HepG2 (cell line): ENCODE measurements at regions not wholly inside any gene's neighbourhood (a gene's known extent, or its start where the extent isn't known, plus 50 kb on each side); places are given as distances from the start of the nearest gene placed in this dataset.

Experiments
- ATAC-seq: fragments of 200-7000 bp; cut with Tn5 transposase; 3 replicates; pipeline ENCODE4 v1.9.1; 2020; ENCODE audit warnings: mild to moderate bottlenecking, moderate library complexity
- BruUV-seq: library from RNA; stranded (reverse); fragments of 400-500 nt; replicated peaks from 2 replicates; lab custom pipeline; 2021; lab: Mats Ljungman, UMichigan
- CTCF ChIA-PET: fragments of 300-600 bp; formaldehyde crosslinking; extraction: SDS; loops from one replicate; lab custom pipeline; 2021; ENCODE audit warnings: low total read pairs, inconsistent platforms, low intra/inter-chr PET ratio; lab: Yijun Ruan, JAX
- POLR2A ChIA-PET: fragments of 350-600 bp; sonication (Branson Sonifier 250); formaldehyde crosslinking; loops from one replicate; lab custom pipeline; 2020; ENCODE audit warnings: antibody characterized with exemption, inconsistent platforms; lab: Yijun Ruan, JAX
- DNase-seq: peaks from one replicate; pipeline ENCODE4 v3.0.0-alpha.2; 2015; ENCODE audit warnings: low spot score
- FAIRE-seq: peaks from 3 replicates; lab custom pipeline; 2011; peaks lifted over from hg19 to GRCh38; lab: Jason Lieb, UNC
- H2AFZ ChIP-seq: one replicate; pipeline ENCODE4 v1.6.1; 2011; ENCODE audit warnings: low read length, inconsistent platforms
- H3K27ac ChIP-seq: fragments of 300-600 bp; 3 replicates; pipeline ENCODE4 v1.8.0; 2011; ENCODE audit warnings: mixed run types, mild to moderate bottlenecking, mixed read lengths, low read length, inconsistent platforms; ENCODE audit not compliant: insufficient read depth; ENCODE audit errors: extremely low read length
- H3K27me3 ChIP-seq, 2 experiments: fragments of 200-600 bp in 1 of 2; 2 replicates in 1 of 2; 3 replicates in 1 of 2; pipeline versions ENCODE4 v1.6.0 to v1.8.0; 2011; ENCODE audit warnings: low read length in 2 of 2, mild to moderate bottlenecking in 2 of 2, moderate library complexity in 2 of 2, inconsistent platforms in 1 of 2; ENCODE audit not compliant: insufficient read depth in 2 of 2, control insufficient read depth in 1 of 2
- H3K36me3 ChIP-seq, 2 experiments: fragments of 200-600 bp in 1 of 2; replicated peaks in 1 of 2; 2 replicates in 1 of 2; 3 replicates in 1 of 2; pipeline versions ENCODE4 v1.5.1 to v1.8.0; 2011; ENCODE audit warnings: low read length in 2 of 2, inconsistent platforms in 1 of 2; ENCODE audit not compliant: insufficient read depth in 2 of 2, control insufficient read depth in 1 of 2
- H3K4me1 ChIP-seq: 2 replicates; pipeline ENCODE4 v1.5.1; 2012; ENCODE audit warnings: low read length, inconsistent platforms; ENCODE audit not compliant: insufficient read depth
- H3K4me2 ChIP-seq: 2 replicates; pipeline ENCODE4 v1.6.0; 2011; ENCODE audit warnings: low read depth, low read length, inconsistent platforms
- H3K4me3 ChIP-seq, 3 experiments: fragments of 200-600 bp in 1 of 3; sonication (generic), shearing (Covaris generic) in 1 of 3; replicated peaks in 1 of 3; 2 replicates each; pipeline ENCODE4 v1.5.1; 2011 to 2016; ENCODE audit warnings: low read length in 3 of 3, inconsistent platforms in 2 of 3, low read depth in 2 of 3, mild to moderate bottlenecking in 2 of 3, control low read depth in 1 of 3, mixed read lengths in 1 of 3; ENCODE audit not compliant: insufficient read depth in 1 of 3
- H3K79me2 ChIP-seq: one replicate; pipeline ENCODE4 v1.6.1; 2011; ENCODE audit warnings: low read length, inconsistent platforms; ENCODE audit not compliant: insufficient read depth
- H3K9ac ChIP-seq: 2 replicates; pipeline ENCODE4 v1.6.0; 2011; ENCODE audit warnings: mild to moderate bottlenecking, low read depth, low read length, inconsistent platforms; ENCODE audit not compliant: insufficient read depth
- H3K9me3 ChIP-seq: 2 replicates; pipeline ENCODE4 v1.5.1; 2012; ENCODE audit warnings: mild to moderate bottlenecking, low read length
- H4K20me1 ChIP-seq: 2 replicates; pipeline ENCODE4 v1.6.0; 2011; ENCODE audit warnings: inconsistent platforms, mild to moderate bottlenecking, low read length, moderate library complexity; ENCODE audit not compliant: insufficient read depth
- CREM ChIP-seq, 2 experiments: sonication (generic) in 1 of 2; formaldehyde crosslinking in 1 of 2; IDR thresholded peaks; 2 replicates each; pipeline versions ENCODE4 v1.4.0 to v1.6.1; 2016 to 2020; ENCODE audit warnings: antibody characterized with exemption in 1 of 2, mild to moderate bottlenecking in 1 of 2, missing genetic modification reagents in 1 of 2
- GRHL1 ChIP-seq: sonication (generic); formaldehyde crosslinking; conservative IDR thresholded peaks from 2 replicates; pipeline ENCODE4 v1.8.0; 2022; ENCODE audit warnings: missing genetic modification reagents
- HNRNPH1 ChIP-seq: fragments of 200-400 bp; formaldehyde crosslinking; optimal IDR thresholded peaks from 2 replicates; pipeline ENCODE3; 2017; ENCODE audit warnings: mild to moderate bottlenecking, low read depth, low read length
- MAFF ChIP-seq: IDR thresholded peaks from 2 replicates; pipeline ENCODE4 v1.6.1; 2011; ENCODE audit warnings: low read depth, low read length, improper control_type of control experiment
- MAFK ChIP-seq, 2 experiments: IDR thresholded peaks in 1 of 2; conservative IDR thresholded peaks in 1 of 2; 2 replicates each; pipeline ENCODE4 v1.6.1; 2011; ENCODE audit warnings: improper control_type of control experiment in 2 of 2, low read length in 2 of 2
- RARA ChIP-seq: IDR thresholded peaks from 2 replicates; pipeline ENCODE4 v1.6.1; 2016; ENCODE audit warnings: missing genetic modification reagents, missing compliant biosample characterization
- SRSF4 ChIP-seq: fragments of 200-400 bp; formaldehyde crosslinking; IDR thresholded peaks from one replicate; pipeline ENCODE4 v1.6.1; 2018; ENCODE audit warnings: mild to moderate bottlenecking, low read depth, low read length, moderate library complexity; ENCODE audit not compliant: poor library complexity, severe bottlenecking
- TFAP4 ChIP-seq: sonication (generic); IDR thresholded peaks from 2 replicates; pipeline ENCODE4 v1.6.1; 2016; ENCODE audit warnings: low read depth, borderline replicate concordance
- ZBTB3 ChIP-seq: sonication (generic); formaldehyde crosslinking; IDR thresholded peaks from 2 replicates; pipeline ENCODE4 v1.4.0; 2020; ENCODE audit warnings: low read depth, mild to moderate bottlenecking, moderate library complexity, missing genetic modification reagents, borderline replicate concordance
- ZNF326 ChIP-seq: sonication (generic); formaldehyde crosslinking; IDR thresholded peaks from 2 replicates; pipeline ENCODE4 v1.4.0; 2020; ENCODE audit warnings: missing genetic modification reagents, borderline replicate concordance
- ZNF775 ChIP-seq: sonication (generic); formaldehyde crosslinking; IDR thresholded peaks from 2 replicates; pipeline ENCODE4 v1.4.0; 2020; ENCODE audit warnings: missing genetic modification reagents, mild to moderate bottlenecking, moderate library complexity, borderline replicate concordance
- ZSCAN20 ChIP-seq: sonication (generic); formaldehyde crosslinking; IDR thresholded peaks from 2 replicates; pipeline ENCODE4 v1.4.0; 2020; ENCODE audit warnings: missing genetic modification reagents, mild to moderate bottlenecking, borderline replicate concordance
- WGBS: methylation state at CpG from one replicate; pipeline ENCODE4 v1.1.6; 2017; ENCODE audit warnings: low lambda C conversion rate; 5-methylcytosine and 5-hydroxymethylcytosine counted together
- in situ Hi-C: cut with HindIII; loops from 2 replicates; pipeline ENCODE4 v1.10.0; 2017; ENCODE audit warnings: low pct_unique_long_range_greater_than_20kb; ENCODE audit not compliant: extremely low pct_ligation_motif_present
- intact Hi-C: fragments of 100-400 bp; cut with micrococcal nuclease; formaldehyde crosslinking; loops from one replicate; pipeline ENCODE4 v1.10.0; 2022; ENCODE audit not compliant: unreplicated experiment
- TF ChIP-seq, protein P1 (sequence below), 2 experiments: fragments of 450-650 bp in 1 of 2; sonication (generic) in 1 of 2; formaldehyde crosslinking; IDR thresholded peaks; 2 replicates each; pipeline versions ENCODE4 v1.5.0 to v1.8.0; 2020 to 2022; ENCODE audit warnings: mild to moderate bottlenecking in 1 of 2, missing genetic modification reagents in 1 of 2

- Histone ChIP-seq H3K4me2 (no peak overlapping the region), H2AFZ (no peak overlapping the region), H3K9ac (no peak overlapping the region), H3K27ac (no peak overlapping the region), H3K36me3 (no peaks in the 10 kb centered on the region), H3K79me2 (no peaks in the 10 kb centered on the region), H3K27me3 (peaks cover 3 to 9% of the 10 kb centered on the region in 2 experiments; a peak in 3 of 5 replicates), H3K4me3 (no peak overlapping the region), H3K4me1 (no peaks in the 10 kb centered on the region), H3K9me3 (no peaks in the 10 kb centered on the region), H4K20me1 (no peaks in the 10 kb centered on the region)
- BruUV-seq = no TSS peak
- TF ChIP-seq MAFK (conservative IDR thresholded peaks at IDR 0.05 in 1 of 2, IDR thresholded peaks at IDR 0.05 in 1 of 2; ENCODE audit: low read length in 2 of 2) (peak; percentile 40 to 64; a peak in 2 of 4 replicates), MAFF (peak; percentile 50; the same call in 1 of the 2 replicates), ZNF326 (no peak)
- in situ Hi-C loops (no loop called here), intact Hi-C loops (no loop called here)
- POLR2A ChIA-PET = no interaction called here
- WGBS = 22% methylated on average over 7 of the region's 7 CpGs
- DNase-seq (no peak), ATAC-seq (no peak), FAIRE-seq (no peak)
- CTCF ChIA-PET = no interaction called here
Observed at GRCh38 chr2:60621688-60622429, 68.4 kb upstream of the BCL11A start.

GRCh38 chr2:60623040-60623439 is 69.6 kb upstream of the BCL11A start:
- Histone ChIP-seq H3K79me2 (no peaks in the 10 kb centered on the region), H3K9ac (no peak overlapping the region), H3K4me1 (no peaks in the 10 kb centered on the region), H3K27ac (no peak overlapping the region), H3K27me3 (peaks cover 3 to 10% of the 10 kb centered on the region in 2 experiments; a peak in 3 of 5 replicates), H2AFZ (no peak overlapping the region), H3K36me3 (no peaks in the 10 kb centered on the region), H4K20me1 (no peaks in the 10 kb centered on the region), H3K9me3 (no peaks in the 10 kb centered on the region), H3K4me3 (no peak overlapping the region), H3K4me2 (no peak overlapping the region)
- BruUV-seq = no TSS peak
- ChIA-PET POLR2A (no interaction called here), CTCF (no interaction called here)
- in situ Hi-C loops = no loop called here
- ATAC-seq = no peak
- WGBS = 6% methylated on average over 2 of the region's 2 CpGs
- intact Hi-C loops = no loop called here
- no peak for DNase-seq
- FAIRE-seq = no peak
- TF ChIP-seq ZNF775 = no peak
- no peak for TF ChIP-seq SRSF4
- no peak for TF ChIP-seq GRHL1 (CRISPR knock-in tag)
- no peak for TF ChIP-seq RARA
- no peak for TF ChIP-seq ZBTB3 (CRISPR knock-in tag)
- TF ChIP-seq HNRNPH1 = no peak
- TF ChIP-seq CREM (IDR thresholded peaks at IDR 0.05) = no peak
- no peak for TF ChIP-seq CREM (CRISPR knock-in tag; IDR thresholded peaks at IDR 0.05)
- no peak for TF ChIP-seq TFAP4
- TF ChIP-seq ZSCAN20 (CRISPR knock-in tag) = no peak
- TF ChIP-seq, protein P1, sequence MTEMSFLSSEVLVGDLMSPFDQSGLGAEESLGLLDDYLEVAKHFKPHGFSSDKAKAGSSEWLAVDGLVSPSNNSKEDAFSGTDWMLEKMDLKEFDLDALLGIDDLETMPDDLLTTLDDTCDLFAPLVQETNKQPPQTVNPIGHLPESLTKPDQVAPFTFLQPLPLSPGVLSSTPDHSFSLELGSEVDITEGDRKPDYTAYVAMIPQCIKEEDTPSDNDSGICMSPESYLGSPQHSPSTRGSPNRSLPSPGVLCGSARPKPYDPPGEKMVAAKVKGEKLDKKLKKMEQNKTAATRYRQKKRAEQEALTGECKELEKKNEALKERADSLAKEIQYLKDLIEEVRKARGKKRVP (CRISPR knock-in tag; IDR thresholded peaks at IDR 0.05) = no peak
